Loucy (cell line): ENCODE measurements at regions not wholly inside any gene's neighbourhood (a gene's known extent, or its start where the extent isn't known, plus 50 kb on each side); places are given as distances from the start of the nearest gene placed in this dataset.

Source experiments
- EZH2phosphoT487 ChIP-seq: fragments of 200-600 bp; IDR thresholded peaks from 2 replicates; pipeline ENCODE4 v1.6.1; 2018; ENCODE audit warnings: antibody characterized with exemption, mild to moderate bottlenecking, moderate library complexity, borderline replicate concordance
- TF ChIP-seq, protein P1 (sequence below): fragments of 200-600 bp; sonication (generic); conservative IDR thresholded peaks from 2 replicates; pipeline ENCODE4 v1.5.1; 2014; ENCODE audit warnings: mild to moderate bottlenecking, antibody characterized with exemption, low read length

DNA sequence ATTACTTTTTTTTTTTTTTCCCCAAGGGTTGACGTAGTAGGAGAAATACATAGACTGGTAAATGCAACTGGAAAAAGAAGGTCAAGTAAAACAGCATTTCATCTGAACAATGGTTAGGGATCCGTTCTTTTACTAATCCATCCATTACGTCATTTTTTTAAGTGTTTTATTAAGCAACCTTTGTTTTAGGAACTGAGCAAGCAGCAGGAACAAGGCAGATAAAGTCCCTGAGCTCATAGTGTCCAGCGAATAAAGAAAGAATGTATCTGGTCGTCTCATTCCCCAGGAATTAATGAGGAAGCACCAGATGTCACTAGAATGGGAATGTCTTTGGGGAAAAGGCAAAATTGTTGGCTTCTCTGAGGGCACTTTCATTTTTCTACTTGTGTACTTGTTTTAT is 842.4 kb downstream of the TDRD15 start:
- TF ChIP-seq, protein P1, sequence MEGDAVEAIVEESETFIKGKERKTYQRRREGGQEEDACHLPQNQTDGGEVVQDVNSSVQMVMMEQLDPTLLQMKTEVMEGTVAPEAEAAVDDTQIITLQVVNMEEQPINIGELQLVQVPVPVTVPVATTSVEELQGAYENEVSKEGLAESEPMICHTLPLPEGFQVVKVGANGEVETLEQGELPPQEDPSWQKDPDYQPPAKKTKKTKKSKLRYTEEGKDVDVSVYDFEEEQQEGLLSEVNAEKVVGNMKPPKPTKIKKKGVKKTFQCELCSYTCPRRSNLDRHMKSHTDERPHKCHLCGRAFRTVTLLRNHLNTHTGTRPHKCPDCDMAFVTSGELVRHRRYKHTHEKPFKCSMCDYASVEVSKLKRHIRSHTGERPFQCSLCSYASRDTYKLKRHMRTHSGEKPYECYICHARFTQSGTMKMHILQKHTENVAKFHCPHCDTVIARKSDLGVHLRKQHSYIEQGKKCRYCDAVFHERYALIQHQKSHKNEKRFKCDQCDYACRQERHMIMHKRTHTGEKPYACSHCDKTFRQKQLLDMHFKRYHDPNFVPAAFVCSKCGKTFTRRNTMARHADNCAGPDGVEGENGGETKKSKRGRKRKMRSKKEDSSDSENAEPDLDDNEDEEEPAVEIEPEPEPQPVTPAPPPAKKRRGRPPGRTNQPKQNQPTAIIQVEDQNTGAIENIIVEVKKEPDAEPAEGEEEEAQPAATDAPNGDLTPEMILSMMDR: no peak
- no peak for TF ChIP-seq EZH2phosphoT487
